Breast epithelium (tissue), 4 donors: ENCODE measurements at regions not wholly inside any gene's neighbourhood (a gene's known extent, or its start where the extent isn't known, plus 50 kb on each side); places are given as distances from the start of the nearest gene placed in this dataset.
A peak's percentile ranks its signal among the peaks of the same experiment; 100 is the strongest.

Experiments
- DNase-seq, 2 donors: peaks; one replicate each; pipeline ENCODE4 v3.0.0-alpha.2; 2019; ENCODE audit warnings: low spot score in 2 of 2
- H3K27ac ChIP-seq, 2 donors: fragments of 200-600 bp; sonication (generic) in 1 of 2; one replicate each; pipeline ENCODE4 v1.5.1; 2016 to 2019; ENCODE audit warnings: mild to moderate bottlenecking in 1 of 2
- H3K27me3 ChIP-seq, 2 donors: fragments of 200-600 bp; sonication (generic) in 1 of 2; one replicate each; pipeline versions ENCODE4 v1.5.1 to v1.6.0; 2017 to 2019; ENCODE audit warnings: control low read depth in 1 of 2, mild to moderate bottlenecking in 1 of 2
- H3K36me3 ChIP-seq: fragments of 200-600 bp; one replicate; pipeline ENCODE4 v1.5.1; 2019
- H3K4me1 ChIP-seq, 2 donors: fragments of 200-600 bp; sonication (generic); one replicate each; pipeline ENCODE4 v1.5.1; 2016 to 2019; ENCODE audit warnings: control low read depth in 1 of 2
- H3K4me3 ChIP-seq, 3 donors: fragments of 200-600 bp; sonication (generic); 1 replicate in 2 of 3; 2 replicates in 1 of 3; pipeline ENCODE4 v1.5.1; 2016 to 2019; ENCODE audit warnings: mild to moderate bottlenecking in 3 of 3, moderate library complexity in 2 of 3
- H3K9me3 ChIP-seq, 2 donors: fragments of 200-600 bp; sonication (generic) in 1 of 2; one replicate each; pipeline ENCODE4 v1.5.1; 2016 to 2019; ENCODE audit warnings: control low read depth in 1 of 2
- CTCF ChIP-seq, 3 donors: fragments of 450-650 bp; IDR thresholded peaks; one replicate each; pipeline ENCODE4 v1.5.1; 2016 to 2017; ENCODE audit warnings: antibody characterized with exemption in 3 of 3, mild to moderate bottlenecking in 3 of 3, moderate library complexity in 3 of 3
- POLR2A ChIP-seq: fragments of 450-650 bp; IDR thresholded peaks from one replicate; pipeline ENCODE4 v1.6.1; 2016; ENCODE audit warnings: antibody characterized with exemption, mild to moderate bottlenecking, moderate library complexity
- POLR2AphosphoS5 ChIP-seq, 3 donors: sonication (generic); formaldehyde crosslinking; IDR thresholded peaks; one replicate each; pipeline ENCODE4 v1.6.1; 2017; ENCODE audit warnings: antibody characterized with exemption in 3 of 3
- intact Hi-C: fragments of 100-400 bp; cut with DNase I; formaldehyde crosslinking; loops from one replicate; pipeline ENCODE4 v1.15.1; 2023; ENCODE audit warnings: low total_unique reads

GRCh38 chr6:126091466-126091865 is 105.1 kb downstream of the TRMT11 start:
- Histone ChIP-seq H3K4me1 (no peaks in the 10 kb centered on the region), H3K36me3 (no peaks in the 10 kb centered on the region), H3K4me3 (no peak overlapping the region), H3K9me3 (no peaks in the 10 kb centered on the region), H3K27ac (no peak overlapping the region), H3K27me3 (no peaks in the 10 kb centered on the region)
- intact Hi-C loops = no loop called here
- TF ChIP-seq CTCF (IDR thresholded peaks at IDR 0.05) = no peak
- DNase-seq = no peak

- DNase-seq = no peak
- H3K27me3 ChIP-seq = no peaks in the 10 kb centered on the region
- TF ChIP-seq CTCF (IDR thresholded peaks at IDR 0.05) (no peak), POLR2AphosphoS5 (IDR thresholded peaks at IDR 0.05) (no peak), POLR2A (no peak)
- no peak overlapping the region for H3K27ac ChIP-seq
- H3K36me3 ChIP-seq = no peaks in the 10 kb centered on the region
- H3K4me1 ChIP-seq = no peaks in the 10 kb centered on the region
- H3K4me3 ChIP-seq = no peak overlapping the region
- H3K9me3 ChIP-seq = no peaks in the 10 kb centered on the region
- intact Hi-C loops = loop anchor here (1.0 kb wide), 1 partner anchor 8 kb away; no protein-coding TSS in a partner anchor
Observed at GRCh38 chr6:126093108-126093507, 106.8 kb downstream of the TRMT11 start.

- Histone ChIP-seq H3K4me1 (no peaks in the 10 kb centered on the region), H3K4me3 (no peak overlapping the region), H3K27ac (peak overlapping the region; percentile 67 to 75), H3K36me3 (no peaks in the 10 kb centered on the region), H3K9me3 (no peaks in the 10 kb centered on the region), H3K27me3 (no peaks in the 10 kb centered on the region)
- TF ChIP-seq POLR2A (no peak), POLR2AphosphoS5 (IDR thresholded peaks at IDR 0.05) (peak in 1 of 3 donors; percentile 55)
- intact Hi-C loops = no loop called here
- peak in 1 of 2 donors; percentile 70 for DNase-seq
Observed at GRCh38 chr6:126094411-126094810, 108.1 kb downstream of the TRMT11 start.

- H3K4me1 ChIP-seq = peaks cover 0 to 4% of the 10 kb centered on the region in 2 donors
- no peak overlapping the region for H3K27ac ChIP-seq
- H3K4me3 ChIP-seq = no peak overlapping the region
- H3K36me3 ChIP-seq = no peaks in the 10 kb centered on the region
- intact Hi-C loops = no loop called here
- H3K9me3 ChIP-seq = no peaks in the 10 kb centered on the region
- TF ChIP-seq POLR2A (no peak), CTCF (IDR thresholded peaks at IDR 0.05) (no peak), POLR2AphosphoS5 (IDR thresholded peaks at IDR 0.05) (no peak)
- H3K27me3 ChIP-seq = no peaks in the 10 kb centered on the region
- no peak for DNase-seq
Observed at GRCh38 chr6:126100386-126100785, 114.0 kb downstream of the TRMT11 start.

GRCh38 chr6:126102358-126102757 is 116.0 kb downstream of the TRMT11 start:
- DNase-seq = no peak
- Histone ChIP-seq H3K27ac (peak overlapping the region; percentile 45 to 51), H3K4me3 (no peak overlapping the region), H3K4me1 (peaks cover 0 to 4% of the 10 kb centered on the region in 2 donors), H3K27me3 (no peaks in the 10 kb centered on the region), H3K9me3 (no peaks in the 10 kb centered on the region), H3K36me3 (no peaks in the 10 kb centered on the region)
- TF ChIP-seq CTCF (IDR thresholded peaks at IDR 0.05) (no peak), POLR2AphosphoS5 (IDR thresholded peaks at IDR 0.05) (no peak), POLR2A (no peak)
- intact Hi-C loops = no loop called here

GRCh38 chr6:126103993-126104392 is 117.7 kb downstream of the TRMT11 start:
- no peak for TF ChIP-seq POLR2AphosphoS5 (IDR thresholded peaks at IDR 0.05)
- no peak for TF ChIP-seq CTCF (IDR thresholded peaks at IDR 0.05)

More at GRCh38 chr6:126103993-126104392, 117.7 kb downstream of the TRMT11 start:
- DNase-seq = no peak
- Histone ChIP-seq H3K27me3 (no peaks in the 10 kb centered on the region), H3K9me3 (no peaks in the 10 kb centered on the region), H3K36me3 (no peaks in the 10 kb centered on the region), H3K27ac (no peak overlapping the region), H3K4me3 (no peak overlapping the region), H3K4me1 (peaks cover 0 to 4% of the 10 kb centered on the region in 2 donors)
- intact Hi-C loops = no loop called here
